H9 (cell line): ENCODE measurements at regions not wholly inside any gene's neighbourhood (a gene's known extent, or its start where the extent isn't known, plus 50 kb on each side); places are given as distances from the start of the nearest gene placed in this dataset.
A peak's percentile ranks its signal among the peaks of the same experiment; 100 is the strongest.

Source experiments
- DNase-seq: peaks from one replicate; pipeline ENCODE4 v3.0.0-alpha.2; 2017
- H2AFZ ChIP-seq: one replicate; pipeline ENCODE4 v1.6.1; 2013; ENCODE audit warnings: mild to moderate bottlenecking, low read length, control low read depth, moderate library complexity
- H2AK5ac ChIP-seq: 2 replicates; pipeline ENCODE4 v1.6.1; 2013; ENCODE audit warnings: low read length, control low read depth, mixed read lengths; ENCODE audit not compliant: insufficient read length
- H2BK120ac ChIP-seq: one replicate; pipeline ENCODE4 v1.6.1; 2013; ENCODE audit warnings: low read depth, mild to moderate bottlenecking, low read length, control low read depth, inconsistent platforms; ENCODE audit not compliant: poor library complexity, severe bottlenecking
- H2BK12ac ChIP-seq: 2 replicates; pipeline ENCODE4 v1.6.1; 2013; ENCODE audit warnings: low read length, control low read depth, mixed read lengths, low read depth; ENCODE audit not compliant: insufficient read length
- H2BK15ac ChIP-seq: 2 replicates; pipeline ENCODE4 v1.6.1; 2013; ENCODE audit warnings: low read depth, low read length, control low read depth
- H2BK20ac ChIP-seq: one replicate; pipeline ENCODE4 v1.6.1; 2013; ENCODE audit warnings: low read depth, mild to moderate bottlenecking, low read length, control low read depth, inconsistent platforms; ENCODE audit not compliant: poor library complexity, severe bottlenecking
- H2BK5ac ChIP-seq: 2 replicates; pipeline ENCODE4 v1.6.1; 2013; ENCODE audit warnings: low read length, control low read depth, mixed read lengths; ENCODE audit not compliant: insufficient read length
- H3K14ac ChIP-seq: 2 replicates; pipeline ENCODE4 v1.6.1; 2013; ENCODE audit warnings: low read length, control low read depth; ENCODE audit not compliant: insufficient read depth
- H3K18ac ChIP-seq: 2 replicates; pipeline ENCODE4 v1.6.1; 2013; ENCODE audit warnings: low read depth, mild to moderate bottlenecking, mixed read lengths, low read length, control low read depth; ENCODE audit not compliant: insufficient read length
- H3K23ac ChIP-seq: 2 replicates; pipeline ENCODE4 v1.6.1; 2013; ENCODE audit warnings: low read length, control low read depth, mixed read lengths, low read depth; ENCODE audit not compliant: insufficient read length
- H3K23me2 ChIP-seq: 2 replicates; pipeline ENCODE4 v1.6.1; 2013; ENCODE audit warnings: low read depth, mild to moderate bottlenecking, mixed read lengths, low read length, control low read depth; ENCODE audit not compliant: insufficient read length, poor library complexity, severe bottlenecking
- H3K27ac ChIP-seq: 2 replicates; pipeline ENCODE4 v1.5.1; 2013; ENCODE audit warnings: low read length, control low read depth, mixed read lengths, low read depth; ENCODE audit not compliant: insufficient read length
- H3K27me3 ChIP-seq: 2 replicates; pipeline ENCODE4 v1.6.1; 2013; ENCODE audit warnings: low read length, control low read depth, inconsistent platforms; ENCODE audit not compliant: insufficient read depth
- H3K4ac ChIP-seq: 2 replicates; pipeline ENCODE4 v1.6.1; 2013; ENCODE audit warnings: low read depth, mild to moderate bottlenecking, control low read depth, inconsistent platforms, low read length, moderate library complexity
- H3K4me1 ChIP-seq: 2 replicates; pipeline ENCODE4 v1.6.1; 2013; ENCODE audit warnings: low read length, control low read depth, inconsistent platforms; ENCODE audit not compliant: insufficient read depth
- H3K4me2 ChIP-seq: 2 replicates; pipeline ENCODE4 v1.6.1; 2013; ENCODE audit warnings: low read length, control low read depth, mixed read lengths; ENCODE audit not compliant: insufficient read length, insufficient read depth
- H3K56ac ChIP-seq: 2 replicates; pipeline ENCODE4 v1.6.1; 2013; ENCODE audit warnings: low read depth, mild to moderate bottlenecking, mixed read lengths, low read length, control low read depth; ENCODE audit not compliant: insufficient read length
- H3K79me1 ChIP-seq: 2 replicates; pipeline ENCODE4 v1.6.1; 2013; ENCODE audit warnings: low read depth, mild to moderate bottlenecking, moderate library complexity, low read length, control low read depth, inconsistent platforms; ENCODE audit not compliant: insufficient read depth, poor library complexity, severe bottlenecking
- H3K79me2 ChIP-seq: 2 replicates; pipeline ENCODE4 v1.6.1; 2013; ENCODE audit warnings: low read length, control low read depth, inconsistent platforms; ENCODE audit not compliant: insufficient read depth
- H3K9ac ChIP-seq: 2 replicates; pipeline ENCODE4 v1.6.1; 2013; ENCODE audit warnings: low read length, control low read depth, mixed read lengths; ENCODE audit not compliant: insufficient read length; ENCODE audit errors: extremely low read depth
- H3K9me3 ChIP-seq: one replicate; pipeline ENCODE4 v1.6.1; 2013; ENCODE audit warnings: low read depth, low read length, inconsistent platforms; ENCODE audit not compliant: control insufficient read depth
- H3T11ph ChIP-seq: one replicate; pipeline ENCODE4 v1.6.1; 2013; ENCODE audit warnings: mild to moderate bottlenecking, low read length, control low read depth, inconsistent platforms
- H4K20me1 ChIP-seq: one replicate; pipeline ENCODE4 v1.6.1; 2013; ENCODE audit not compliant: control insufficient read depth, insufficient read length, insufficient read depth
- H4K5ac ChIP-seq: 2 replicates; pipeline ENCODE4 v1.6.1; 2013; ENCODE audit warnings: low read depth, mild to moderate bottlenecking, mixed read lengths, low read length, control low read depth; ENCODE audit not compliant: insufficient read length
- H4K8ac ChIP-seq: replicated peaks from 2 replicates; pipeline ENCODE4 v1.6.1; 2013; ENCODE audit warnings: low read length, control low read depth, mixed read lengths, low read depth; ENCODE audit not compliant: insufficient read length
- H4K91ac ChIP-seq: 2 replicates; pipeline ENCODE4 v1.6.1; 2013; ENCODE audit warnings: low read depth, mild to moderate bottlenecking, moderate library complexity, mixed read lengths, low read length, control low read depth; ENCODE audit not compliant: insufficient read length
- H3K27ac Mint-ChIP-seq, 3 experiments: 2 replicates in 2 of 3; 3 replicates in 1 of 3; pipeline ENCODE4 v1.8.0; 2020 to 2021; ENCODE audit warnings: mixed read lengths in 3 of 3, mild to moderate bottlenecking in 1 of 3, moderate library complexity in 1 of 3
- H3K27me3 Mint-ChIP-seq: 2 replicates; pipeline ENCODE4 v1.8.0; 2021; ENCODE audit warnings: low read depth, mild to moderate bottlenecking, moderate library complexity, mixed read lengths
- H3K36me3 Mint-ChIP-seq, 3 experiments: 2 replicates in 2 of 3; 3 replicates in 1 of 3; pipeline ENCODE4 v1.8.0; 2020 to 2021; ENCODE audit warnings: low read depth in 3 of 3, mixed read lengths in 3 of 3; ENCODE audit not compliant: insufficient read depth in 1 of 3
- H3K4me1 Mint-ChIP-seq, 2 experiments: 2 replicates each; pipeline ENCODE4 v1.8.0; 2020; ENCODE audit warnings: mixed read lengths in 2 of 2
- H3K4me3 Mint-ChIP-seq, 2 experiments: 2 replicates in 1 of 2; 3 replicates in 1 of 2; pipeline ENCODE4 v1.8.0; 2020 to 2021; ENCODE audit warnings: mild to moderate bottlenecking in 2 of 2, mixed read lengths in 2 of 2, moderate library complexity in 1 of 2
- H3K9me3 Mint-ChIP-seq, 2 experiments: 2 replicates in 1 of 2; 3 replicates in 1 of 2; pipeline ENCODE4 v1.8.0; 2020; ENCODE audit warnings: mild to moderate bottlenecking in 2 of 2, mixed read lengths in 2 of 2, moderate library complexity in 1 of 2
- CTCF ChIP-seq: fragments of 200-600 bp; sonication (generic); conservative IDR thresholded peaks from 3 replicates; pipeline ENCODE4 v1.8.0; 2021; ENCODE audit warnings: antibody characterized with exemption, mild to moderate bottlenecking
- WGBS: extraction: QIAGEN DNeasy Blood & Tissue Kit; methylation state at CpG from one replicate; pipeline ENCODE4 v1.1.7; 2013; ENCODE audit warnings: missing lambda C conversion rate, low lambda C conversion rate, mixed read lengths; ENCODE audit not compliant: insufficient read length; ENCODE audit errors: extremely low coverage; 5-methylcytosine and 5-hydroxymethylcytosine counted together

- Histone ChIP-seq H3K79me2 (no peaks in the 10 kb centered on the region), H3K23ac (no peak overlapping the region), H3K4me2 (no peak overlapping the region), H3K18ac (no peak overlapping the region), H2BK15ac (no peak overlapping the region), H3K14ac (no peak overlapping the region), H4K91ac (no peak overlapping the region), H3K27ac (no peak overlapping the region), H3K56ac (no peak overlapping the region), H4K20me1 (no peaks in the 10 kb centered on the region), H3K9me3 (no peaks in the 10 kb centered on the region), H3K79me1 (no peaks in the 10 kb centered on the region), H2BK120ac (no peak overlapping the region), H4K5ac (no peak overlapping the region), H3K9ac (no peak overlapping the region), H4K8ac (no peak overlapping the region), H2BK5ac (no peak overlapping the region), H2BK12ac (no peak overlapping the region), H2BK20ac (no peak overlapping the region), H3K23me2 (no peaks in the 10 kb centered on the region), H3T11ph (no peak overlapping the region), H2AFZ (peak overlapping the region; percentile 48), H2AK5ac (no peak overlapping the region), H3K27me3 (no peaks in the 10 kb centered on the region), H3K4me1 (no peaks in the 10 kb centered on the region), H3K4ac (no peak overlapping the region)
- H3K36me3 Mint-ChIP-seq, result no peaks in the 10 kb centered on the region
- TF ChIP-seq CTCF, result no peak
- H3K4me3 Mint-ChIP-seq, result no peak overlapping the region
- no peaks in the 10 kb centered on the region; the same call in 1 of the 2 replicates for H3K27me3 Mint-ChIP-seq
- 0 out of 4 replicates have a peak, but pooled peaks cover 0 to 3% of the 10 kb centered on the region in 2 experiments for H3K4me1 Mint-ChIP-seq
- no CpG with 5 or more reads among the region's 2 CpGs for WGBS
- H3K27ac Mint-ChIP-seq, result no peak overlapping the region
- H3K9me3 Mint-ChIP-seq, result no peaks in the 10 kb centered on the region
- no peak for DNase-seq
These were observed 1077.6 kb downstream of the GALC start for GRCh38 chr14:86915406-86915805.
